ENCODE measurements at regions not wholly inside any gene's neighbourhood (a gene's known extent, or its start where the extent isn't known, plus 50 kb on each side); places are given as distances from the start of the nearest gene placed in this dataset.
"Not testable (repeated sequence)": the region's sequence is repeated elsewhere in the genome, so short reads cannot be mapped to it uniquely, and the experiment has no call there.

GRCh38 chr20:12512755-12513154, 496.0 kb upstream of the SPTLC3 start:
- no peak for DNase-seq

DNA sequence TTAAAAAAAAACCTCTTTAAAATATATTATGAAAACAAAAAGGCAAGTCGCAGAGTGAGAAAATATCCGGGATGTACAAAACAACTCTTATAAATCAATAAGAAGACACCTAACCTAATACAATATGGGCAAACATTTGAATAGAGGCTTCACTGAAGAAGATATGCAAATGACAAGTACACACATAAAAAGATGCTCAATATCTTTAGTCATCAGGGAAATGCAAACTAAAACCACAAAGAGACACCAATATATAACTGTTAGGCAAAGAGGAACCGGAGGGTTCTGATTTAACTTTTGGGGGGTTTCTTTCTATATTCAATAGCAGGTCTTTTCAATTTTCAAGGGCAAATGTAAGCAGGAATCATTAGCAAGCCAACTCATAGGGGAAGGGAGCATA, 480.7 kb upstream of the SPTLC3 start:
- DNase-seq: no peak

DNA sequence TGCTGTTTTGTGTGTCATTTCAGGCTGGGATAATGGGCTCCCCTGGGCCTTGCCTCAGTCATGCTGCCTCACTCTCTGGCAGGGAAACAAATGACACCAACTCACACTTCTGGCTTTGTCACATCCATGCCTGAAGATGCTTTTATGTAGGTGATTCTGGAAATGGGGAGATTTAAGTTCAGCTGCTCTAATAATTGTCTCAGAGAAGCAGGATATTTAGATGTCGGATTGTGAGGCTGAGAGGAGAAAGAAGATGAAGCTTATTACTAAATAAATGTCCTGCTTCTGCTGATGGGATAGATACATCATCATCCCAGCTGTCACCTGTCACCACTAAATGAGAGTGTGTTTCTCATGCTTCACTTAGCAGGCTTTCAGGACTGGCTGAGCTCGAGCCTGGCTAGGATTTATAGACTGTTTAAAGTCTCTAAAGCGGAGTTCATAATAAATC, 480.2 kb upstream of the SPTLC3 start:
- DNase-seq: no peak

GRCh38 chr20:12531626-12532025, 477.1 kb upstream of the SPTLC3 start:
- no peak for DNase-seq

DNA sequence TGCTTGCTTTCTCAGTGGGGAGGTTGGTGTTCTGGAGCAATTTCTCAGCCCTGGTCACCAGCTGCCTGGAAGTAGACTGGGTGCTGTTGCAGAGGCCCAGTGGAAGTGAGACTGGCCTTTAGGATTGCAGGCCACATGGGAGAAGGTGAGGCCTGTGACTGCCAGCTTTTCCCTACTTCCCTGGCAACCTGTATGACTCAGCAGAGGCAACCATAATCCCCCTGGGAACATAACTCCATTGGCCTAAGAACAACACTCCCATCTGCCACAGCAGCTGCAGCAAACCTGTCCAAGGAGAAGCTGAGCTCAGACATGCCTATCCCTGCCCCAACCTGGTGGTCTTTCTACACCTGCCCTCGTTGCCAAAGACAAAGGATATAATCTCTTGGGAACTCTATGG, 473.5 kb upstream of the SPTLC3 start:
- DNase-seq: no peak

DNA sequence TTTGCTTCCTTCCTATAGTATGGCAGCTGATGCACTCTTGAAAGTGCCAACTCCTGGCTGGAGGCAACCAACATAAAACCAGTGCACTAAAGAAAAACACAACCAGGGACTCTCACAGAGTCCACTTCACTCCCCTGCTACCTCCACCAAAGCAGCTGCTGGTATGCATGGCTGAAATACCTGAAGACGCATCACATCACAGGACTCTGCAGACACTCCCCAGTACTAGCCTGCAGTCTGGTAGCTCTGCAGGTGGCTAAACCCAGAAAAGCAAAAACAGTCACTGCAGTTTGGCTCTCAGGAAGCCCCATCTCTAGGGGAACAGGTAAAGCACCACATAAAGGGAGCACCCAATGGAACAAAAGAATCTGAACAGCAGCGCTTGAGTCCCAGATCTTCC, 473.0 kb upstream of the SPTLC3 start:
- no peak for DNase-seq

DNA sequence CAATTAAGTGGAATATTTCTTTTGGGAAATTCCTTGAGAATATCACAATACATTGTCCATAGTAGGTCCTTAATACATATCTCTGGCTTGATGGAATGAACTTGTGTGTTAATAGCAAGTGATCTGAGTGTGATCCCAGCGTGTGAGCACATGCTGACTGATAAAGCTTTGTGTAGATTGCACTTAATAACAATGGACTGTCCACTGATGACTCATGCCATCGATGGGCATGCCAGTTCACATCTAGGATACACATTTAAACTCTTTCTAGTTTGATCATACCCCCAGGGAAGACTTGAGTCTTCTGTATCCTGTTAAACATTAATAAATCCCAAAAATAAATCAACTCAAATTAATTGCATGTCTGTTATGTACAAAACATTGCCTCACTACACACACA, 454.3 kb upstream of the SPTLC3 start:
- DNase-seq: no peak

GRCh38 chr20:12555369-12555768, 453.4 kb upstream of the SPTLC3 start:
- DNase-seq: no peak

DNA sequence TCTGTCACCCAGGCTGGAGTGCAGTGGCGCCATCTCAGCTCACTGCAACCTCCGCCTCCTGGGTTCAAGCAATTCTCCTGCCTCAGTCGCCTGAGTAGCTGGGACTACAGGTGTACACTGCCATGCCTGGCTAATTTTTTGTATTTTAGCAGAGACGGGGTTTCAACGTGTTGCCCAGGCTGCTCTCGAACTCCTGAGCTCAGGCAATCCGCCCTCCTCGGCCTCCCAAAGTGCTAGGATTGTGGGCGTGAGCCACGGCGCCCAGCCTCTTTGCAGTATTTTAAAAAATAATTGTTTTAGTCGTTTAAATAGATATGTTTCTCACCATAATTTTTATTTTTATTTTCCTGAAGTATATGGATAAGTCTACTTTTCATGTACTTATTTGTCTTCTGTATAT, 452.9 kb upstream of the SPTLC3 start:
- DNase-seq: not testable (repeated sequence)

DNA sequence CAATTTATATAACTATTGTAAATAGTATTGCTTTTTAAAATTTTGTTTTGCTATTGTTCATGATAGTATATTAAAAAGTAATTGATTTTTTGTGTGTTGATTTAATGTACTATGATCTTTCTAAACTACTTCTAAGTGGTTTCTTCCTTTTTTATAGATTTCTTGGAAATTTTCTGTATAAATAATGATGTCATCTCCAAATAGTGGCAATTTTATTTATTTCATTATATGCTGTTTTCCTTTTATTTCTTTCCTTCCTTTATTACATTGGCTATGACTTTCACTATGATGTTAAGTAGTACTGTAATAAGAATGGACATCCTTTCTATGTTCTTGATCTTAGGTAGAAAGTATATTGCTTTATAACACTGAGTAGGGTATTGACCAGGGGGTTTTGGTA, 451.5 kb upstream of the SPTLC3 start:
- no peak for DNase-seq

DNA sequence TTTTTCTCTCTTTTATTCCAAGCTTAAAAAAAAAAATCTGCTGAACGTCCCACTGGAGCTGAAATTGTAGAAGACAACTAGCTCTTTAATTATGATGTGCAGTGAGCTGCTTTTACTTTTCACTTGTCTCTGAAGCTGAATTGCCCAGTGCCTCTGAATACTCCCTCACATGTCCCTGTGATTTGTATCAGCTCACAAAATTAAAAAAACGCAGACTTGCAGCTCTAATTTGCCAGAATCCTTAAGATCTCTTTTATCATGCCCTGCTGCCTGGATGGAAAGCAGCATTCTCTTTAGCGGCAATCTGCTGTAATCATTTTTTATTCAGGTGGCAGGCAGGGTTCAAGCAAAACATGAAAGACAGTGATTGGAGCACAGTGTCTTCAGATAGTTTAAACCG, 443.8 kb upstream of the SPTLC3 start:
- no peak for DNase-seq

DNA sequence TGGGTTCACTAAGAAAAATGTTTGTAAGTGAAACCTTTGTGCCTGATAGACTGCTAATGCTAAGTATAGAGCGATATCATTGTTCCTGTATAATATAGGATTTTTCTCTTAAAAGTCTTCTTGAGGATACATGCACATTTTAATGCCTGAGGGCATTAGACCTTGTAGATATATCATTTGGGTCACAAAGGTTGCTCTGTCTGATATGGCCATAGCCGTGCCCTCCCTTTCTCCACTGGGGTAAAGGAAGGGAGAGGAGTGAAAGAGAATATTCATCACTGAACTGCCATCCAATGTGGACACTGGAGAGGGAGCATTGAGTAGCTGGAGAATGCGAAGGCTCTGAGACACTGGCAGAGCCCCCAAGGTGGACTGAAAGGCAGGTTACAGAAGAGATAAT, 442.2 kb upstream of the SPTLC3 start:
- DNase-seq: no peak

GRCh38 chr20:12570371-12570770, 438.4 kb upstream of the SPTLC3 start:
- no peak for DNase-seq

GRCh38 chr20:12573442-12573841, 435.3 kb upstream of the SPTLC3 start:
- no peak for DNase-seq

- peak; percentile 74 for DNase-seq
Measured at GRCh38 chr20:12575352-12576095, 433.2 kb upstream of the SPTLC3 start.

DNA sequence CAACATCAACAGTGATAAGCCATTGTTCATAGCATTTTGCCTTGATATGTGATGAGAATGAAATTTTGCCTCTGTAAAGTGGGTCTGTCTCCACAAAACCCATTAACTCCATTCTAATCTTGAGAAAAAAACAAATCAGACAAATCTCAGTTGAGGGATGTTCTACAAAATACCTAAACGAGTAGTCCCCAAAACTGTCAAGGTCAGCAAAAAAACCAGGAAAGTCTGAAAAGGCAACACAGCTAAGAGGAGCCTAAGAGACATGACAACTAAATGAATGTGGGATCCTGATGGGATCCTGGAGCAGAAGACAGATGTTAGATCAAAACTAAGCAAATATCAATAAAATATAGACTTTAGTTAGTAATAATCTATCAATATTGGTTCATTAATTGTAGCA, 431.6 kb upstream of the SPTLC3 start:
- DNase-seq: no peak

GRCh38 chr20:12581644-12582289, 427.0 kb upstream of the SPTLC3 start:
- DNase-seq: no peak

- not testable (repeated sequence) for DNase-seq
Measured at GRCh38 chr20:12582710-12583109, 426.1 kb upstream of the SPTLC3 start.

GRCh38 chr20:12591949-12592470, 416.8 kb upstream of the SPTLC3 start:
- DNase-seq: no peak

DNA sequence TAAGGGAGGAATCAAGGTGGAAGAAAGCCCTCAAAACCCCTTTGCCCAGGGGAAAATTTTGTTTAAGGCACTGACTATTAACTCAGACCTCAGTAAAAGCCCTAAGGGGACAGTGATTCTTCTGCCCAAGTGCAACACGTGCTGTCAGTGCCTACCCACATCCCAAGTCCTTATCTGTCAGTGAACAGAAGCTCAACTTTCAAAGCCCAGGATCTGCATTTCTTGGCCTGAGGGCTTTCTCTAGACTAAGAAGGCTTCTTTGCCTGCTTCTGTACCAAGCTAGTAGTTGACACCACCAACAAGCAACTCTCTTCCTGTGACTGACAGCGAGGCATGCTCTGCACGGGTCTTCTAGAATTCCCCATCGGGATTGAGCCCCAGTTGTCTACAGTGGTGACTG, 416.0 kb upstream of the SPTLC3 start:
- no peak for DNase-seq

DNA sequence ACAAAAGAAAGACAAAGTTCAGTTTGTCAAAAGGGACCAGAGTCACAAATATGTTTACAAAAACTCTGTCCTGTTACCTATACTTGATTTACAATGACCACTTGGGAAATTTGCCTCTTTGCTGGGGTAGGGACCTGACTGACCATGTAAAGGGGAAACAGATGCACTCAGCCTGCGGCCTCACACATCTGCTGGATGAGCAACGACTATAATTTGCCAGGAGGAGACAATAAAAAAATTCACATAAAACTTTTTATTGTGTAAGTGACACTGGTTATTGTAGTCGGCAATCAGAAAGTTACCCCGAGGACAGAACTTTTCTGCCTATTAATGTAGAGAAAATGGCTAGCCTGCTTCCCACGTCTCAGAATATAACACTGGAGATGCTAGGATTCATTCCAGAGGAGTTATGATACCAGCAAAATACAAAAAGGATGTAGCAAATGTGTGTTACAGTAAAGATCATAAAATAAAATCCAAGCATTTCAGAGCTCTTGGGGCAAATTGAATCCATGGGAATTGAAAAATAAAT, 415.4 kb upstream of the SPTLC3 start:
- DNase-seq: no peak

- no peak for DNase-seq
Measured at GRCh38 chr20:12594410-12595088, 414.2 kb upstream of the SPTLC3 start.

DNA sequence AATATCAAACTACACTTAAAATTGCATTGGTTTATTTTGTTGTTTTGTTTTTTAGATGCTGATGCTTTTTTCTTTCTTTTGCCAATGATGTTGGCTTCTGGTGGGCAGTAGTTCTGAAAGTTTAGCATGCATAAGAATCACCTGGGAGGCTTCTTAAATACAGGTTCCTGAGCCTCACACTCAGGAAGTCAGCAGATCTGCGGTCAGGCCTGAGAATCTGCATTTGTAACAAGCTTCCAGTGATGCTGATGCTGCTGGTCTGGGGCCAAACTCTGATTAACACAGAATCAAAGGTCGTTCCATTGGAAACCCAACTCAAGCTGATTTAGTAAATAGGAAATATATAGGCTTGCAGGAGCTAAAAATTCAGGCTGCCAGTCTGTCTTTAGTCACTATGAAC, 412.9 kb upstream of the SPTLC3 start:
- DNase-seq: no peak

DNA sequence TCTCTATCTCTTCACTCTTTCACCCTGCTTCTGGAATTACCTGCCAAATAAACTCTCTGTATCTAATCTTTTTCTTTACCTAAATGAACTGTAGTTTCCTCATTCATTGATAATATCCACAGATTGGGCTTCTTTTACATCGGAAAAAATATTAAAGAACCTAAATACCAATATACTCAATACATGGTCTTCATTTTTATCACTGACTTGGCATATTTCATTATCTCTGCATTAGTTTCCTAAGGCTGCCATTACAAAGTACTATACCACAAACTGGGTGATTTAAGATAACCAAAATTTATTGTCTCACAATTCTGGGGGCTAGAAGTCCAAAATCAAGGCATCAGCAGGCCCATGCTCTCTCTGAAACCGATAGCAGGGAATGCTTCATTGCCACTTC, 411.9 kb upstream of the SPTLC3 start:
- no peak for DNase-seq

Data from right forelimb (tissue), 1 donor.